NT2/D1 (cell line): ENCODE measurements at regions not wholly inside any gene's neighbourhood (a gene's known extent, or its start where the extent isn't known, plus 50 kb on each side); places are given as distances from the start of the nearest gene placed in this dataset.

ENCODE experiments used
- DNase-seq: peaks from one replicate; pipeline ENCODE4 v3.0.0-alpha.2; 2011; ENCODE audit warnings: low read depth, low spot score
- H3K27me3 ChIP-seq: 2 replicates; pipeline ENCODE4 v1.6.0; 2011; ENCODE audit warnings: mild to moderate bottlenecking; ENCODE audit not compliant: insufficient read length, insufficient read depth
- H3K36me3 ChIP-seq: 2 replicates; pipeline ENCODE4 v1.6.1; 2011; ENCODE audit warnings: mild to moderate bottlenecking, low read length, mixed read lengths; ENCODE audit not compliant: insufficient read depth, insufficient read length
- H3K4me1 ChIP-seq: 2 replicates; pipeline ENCODE4 v1.5.1; 2011; ENCODE audit not compliant: insufficient read depth, insufficient read length
- H3K4me3 ChIP-seq: 2 replicates; pipeline ENCODE4 v1.5.1; 2011; ENCODE audit warnings: low read depth; ENCODE audit not compliant: insufficient read length
- H3K9ac ChIP-seq: 2 replicates; pipeline ENCODE4 v1.6.0; 2011; ENCODE audit warnings: low read depth; ENCODE audit not compliant: insufficient read length
- H3K9me3 ChIP-seq: 2 replicates; pipeline ENCODE4 v1.5.1; 2011; ENCODE audit warnings: mild to moderate bottlenecking, low read length; ENCODE audit not compliant: insufficient read depth
- SUZ12 ChIP-seq: IDR thresholded peaks from 2 replicates; pipeline ENCODE4 v1.6.1; 2011; ENCODE audit not compliant: insufficient read length, insufficient read depth; ENCODE audit errors: extremely low read depth
- YY1 ChIP-seq: IDR thresholded peaks from 2 replicates; pipeline ENCODE4 v1.6.1; 2011; ENCODE audit not compliant: insufficient read length, insufficient read depth
- ZNF274 ChIP-seq: IDR thresholded peaks from 2 replicates; pipeline ENCODE4 v1.6.1; 2011; ENCODE audit warnings: mild to moderate bottlenecking, low read depth, low read length

- TF ChIP-seq SUZ12 (no peak), YY1 (no peak), ZNF274 (no peak)
- no peak for DNase-seq
- no peaks in the 10 kb centered on the region for H3K9me3 ChIP-seq
Measured at GRCh38 chr17:59466946-59467801, 98.2 kb upstream of the DHX40 start.

GRCh38 chr17:59469786-59470485 lies 95.5 kb upstream of the DHX40 start:
- Histone ChIP-seq H3K36me3 (no peaks in the 10 kb centered on the region), H3K4me3 (no peak overlapping the region), H3K27me3 (no peaks in the 10 kb centered on the region), H3K4me1 (no peaks in the 10 kb centered on the region), H3K9ac (no peak overlapping the region), H3K9me3 (no peaks in the 10 kb centered on the region)
- TF ChIP-seq SUZ12 (no peak), ZNF274 (no peak)
- DNase-seq: no peak

More at GRCh38 chr17:59466946-59467801, 98.2 kb upstream of the DHX40 start:
- Histone ChIP-seq H3K4me1 (no peaks in the 10 kb centered on the region), H3K4me3 (no peak overlapping the region), H3K9ac (no peak overlapping the region), H3K36me3 (no peaks in the 10 kb centered on the region), H3K27me3 (no peaks in the 10 kb centered on the region)

GRCh38 chr17:59470624-59471297 lies 94.6 kb upstream of the DHX40 start:
- TF ChIP-seq YY1 (no peak), SUZ12 (no peak), ZNF274 (no peak)
- Histone ChIP-seq H3K27me3 (no peaks in the 10 kb centered on the region), H3K4me1 (no peaks in the 10 kb centered on the region), H3K36me3 (no peaks in the 10 kb centered on the region), H3K9ac (no peak overlapping the region), H3K9me3 (no peaks in the 10 kb centered on the region), H3K4me3 (no peak overlapping the region)
- no peak for DNase-seq

GRCh38 chr17:59476413-59476812 lies 89.0 kb upstream of the DHX40 start:
- Histone ChIP-seq H3K4me3 (no peak overlapping the region), H3K4me1 (no peaks in the 10 kb centered on the region), H3K36me3 (no peaks in the 10 kb centered on the region), H3K27me3 (no peaks in the 10 kb centered on the region), H3K9ac (no peak overlapping the region), H3K9me3 (no peaks in the 10 kb centered on the region)
- DNase-seq: no peak
- no peak for TF ChIP-seq ZNF274
- TF ChIP-seq SUZ12: no peak
- no peak for TF ChIP-seq YY1

GRCh38 chr17:59479141-59479540 lies 86.3 kb upstream of the DHX40 start:
- H3K4me3 ChIP-seq: no peak overlapping the region
- no peak overlapping the region for H3K9ac ChIP-seq
- H3K4me1 ChIP-seq: no peaks in the 10 kb centered on the region
- no peaks in the 10 kb centered on the region for H3K36me3 ChIP-seq
- no peak for DNase-seq
- TF ChIP-seq ZNF274 (no peak), SUZ12 (no peak), YY1 (no peak)
- H3K9me3 ChIP-seq: no peaks in the 10 kb centered on the region
- H3K27me3 ChIP-seq: no peaks in the 10 kb centered on the region

- DNase-seq: no peak
- no peaks in the 10 kb centered on the region for H3K27me3 ChIP-seq
- TF ChIP-seq YY1 (no peak), ZNF274 (no peak), SUZ12 (no peak)
- H3K4me3 ChIP-seq: no peak overlapping the region
- H3K36me3 ChIP-seq: no peaks in the 10 kb centered on the region
- no peak overlapping the region for H3K9ac ChIP-seq
- no peaks in the 10 kb centered on the region for H3K9me3 ChIP-seq
- H3K4me1 ChIP-seq: no peaks in the 10 kb centered on the region
Measured at GRCh38 chr17:59483860-59484259, 81.5 kb upstream of the DHX40 start.

GRCh38 chr17:59485015-59485414 lies 80.4 kb upstream of the DHX40 start:
- no peak overlapping the region for H3K9ac ChIP-seq
- H3K36me3 ChIP-seq: no peaks in the 10 kb centered on the region
- H3K9me3 ChIP-seq: no peaks in the 10 kb centered on the region
- no peak overlapping the region for H3K4me3 ChIP-seq
- no peaks in the 10 kb centered on the region for H3K4me1 ChIP-seq
- H3K27me3 ChIP-seq: no peaks in the 10 kb centered on the region
- DNase-seq: no peak
- TF ChIP-seq SUZ12: no peak
